ENCODE measurements at regions not wholly inside any gene's neighbourhood (a gene's known extent, or its start where the extent isn't known, plus 50 kb on each side); places are given as distances from the start of the nearest gene placed in this dataset.

- no peaks in the 10 kb centered on the region for H3F3A ChIP-seq (ENCODE audit: insufficient read depth, low read length, poor library complexity, severe bottlenecking)
- no peaks in the 10 kb centered on the region for H4K20me1 ChIP-seq (ENCODE audit: insufficient read depth)
- H3K79me2 ChIP-seq (replicated peaks; ENCODE audit: insufficient read depth, low read length), result no peaks in the 10 kb centered on the region
- no peaks in the 10 kb centered on the region for H3K27me3 ChIP-seq (ENCODE audit: insufficient read depth, low read depth, low read length)
- H3K9me3 ChIP-seq (ENCODE audit: low read length), result no peaks in the 10 kb centered on the region
- TF ChIP-seq EZH2 (IDR thresholded peaks at IDR 0.05; ENCODE audit: borderline replicate concordance, insufficient read depth, low read length, poor library complexity, severe bottlenecking), result no peak
- TF ChIP-seq REST (IDR thresholded peaks at IDR 0.05; ENCODE audit: borderline replicate concordance), result no peak
- TF ChIP-seq POLR2AphosphoS5 (IDR thresholded peaks at IDR 0.05), result no peak
- no peak for TF ChIP-seq TAF1 (IDR thresholded peaks at IDR 0.05; ENCODE audit: low read depth)
- no peak for TF ChIP-seq SMC3 (conservative IDR thresholded peaks at IDR 0.05; ENCODE audit: poor library complexity)
- TF ChIP-seq MXI1 (conservative IDR thresholded peaks at IDR 0.05; ENCODE audit: poor library complexity, severe bottlenecking), result no peak
- TF ChIP-seq CTCF (IDR thresholded peaks at IDR 0.05; ENCODE audit: poor library complexity, severe bottlenecking), result no peak
- H3K9ac ChIP-seq (ENCODE audit: low read length), result no peak overlapping the region
- H3K4me3 ChIP-seq (ENCODE audit: low read length), result no peak overlapping the region
- H2AFZ ChIP-seq (ENCODE audit: low read depth, low read length), result no peak overlapping the region
- no peak overlapping the region for H3K4me2 ChIP-seq (ENCODE audit: low read length)
- no peak overlapping the region for H3K27ac ChIP-seq (ENCODE audit: low read length)
- no peaks in the 10 kb centered on the region for H3K9me2 ChIP-seq (ENCODE audit: insufficient read depth, low read length)
- H3K36me3 ChIP-seq (ENCODE audit: insufficient read depth, low read length), result no peaks in the 10 kb centered on the region
Observed at GRCh38 chr3:30535525-30535924, 70.9 kb upstream of the TGFBR2 start.

- H3K9me3 ChIP-seq (ENCODE audit: low read length), result no peaks in the 10 kb centered on the region
- no peaks in the 10 kb centered on the region for H3K36me3 ChIP-seq (ENCODE audit: insufficient read depth, low read length)
- H3K27me3 ChIP-seq (ENCODE audit: insufficient read depth, low read depth, low read length), result no peaks in the 10 kb centered on the region
- H2AFZ ChIP-seq (ENCODE audit: low read depth, low read length), result no peak overlapping the region
- no peak overlapping the region for H3K4me3 ChIP-seq (ENCODE audit: low read length)
- H3K9ac ChIP-seq (ENCODE audit: low read length), result no peak overlapping the region
- H3K27ac ChIP-seq (ENCODE audit: low read length), result no peak overlapping the region
- no peaks in the 10 kb centered on the region for H3K9me2 ChIP-seq (ENCODE audit: insufficient read depth, low read length)
- no peaks in the 10 kb centered on the region for H4K20me1 ChIP-seq (ENCODE audit: insufficient read depth)
- H3F3A ChIP-seq (ENCODE audit: insufficient read depth, low read length, poor library complexity, severe bottlenecking), result no peaks in the 10 kb centered on the region
- no peaks in the 10 kb centered on the region for H3K79me2 ChIP-seq (replicated peaks; ENCODE audit: insufficient read depth, low read length)
- TF ChIP-seq CTCF (IDR thresholded peaks at IDR 0.05; ENCODE audit: poor library complexity, severe bottlenecking) (no peak), EP300 (conservative IDR thresholded peaks at IDR 0.05; ENCODE audit: poor library complexity, severe bottlenecking) (no peak), POLR2AphosphoS5 (IDR thresholded peaks at IDR 0.05) (no peak), SMC3 (conservative IDR thresholded peaks at IDR 0.05; ENCODE audit: poor library complexity) (no peak), REST (IDR thresholded peaks at IDR 0.05; ENCODE audit: borderline replicate concordance) (no peak), RAD21 (conservative IDR thresholded peaks at IDR 0.05) (no peak), MXI1 (conservative IDR thresholded peaks at IDR 0.05; ENCODE audit: poor library complexity, severe bottlenecking) (no peak)
- H3K4me2 ChIP-seq (ENCODE audit: low read length), result no peak overlapping the region
Observed at GRCh38 chr3:30538791-30539190, 67.6 kb upstream of the TGFBR2 start.

Measured in neural cell (in vitro differentiated cells).